GM23248 (cell line): ENCODE measurements at regions not wholly inside any gene's neighbourhood (a gene's known extent, or its start where the extent isn't known, plus 50 kb on each side); places are given as distances from the start of the nearest gene placed in this dataset.

Source experiments
- DNase-seq: peaks from one replicate; pipeline ENCODE4 v3.0.0-alpha.2; 2015
- H2AFZ ChIP-seq: fragments of 200-600 bp; sonication (generic); 2 replicates; pipeline ENCODE4 v1.6.1; 2016; ENCODE audit warnings: antibody characterized with exemption
- H3F3A ChIP-seq: fragments of 200-600 bp; sonication (generic); 2 replicates; pipeline ENCODE4 v1.6.1; 2016; ENCODE audit warnings: mild to moderate bottlenecking, antibody characterized with exemption, mixed run types; ENCODE audit not compliant: insufficient read depth
- H3K27ac ChIP-seq: fragments of 200-600 bp; sonication (generic); 2 replicates; pipeline ENCODE4 v1.5.1; 2016; ENCODE audit warnings: mild to moderate bottlenecking
- H3K27me3 ChIP-seq: fragments of 200-600 bp; sonication (generic); replicated peaks from 2 replicates; pipeline ENCODE4 v1.6.1; 2016; ENCODE audit warnings: mild to moderate bottlenecking; ENCODE audit not compliant: insufficient read depth
- H3K36me3 ChIP-seq: fragments of 200-600 bp; sonication (generic); 2 replicates; pipeline ENCODE4 v1.6.1; 2016; ENCODE audit warnings: low read depth, mild to moderate bottlenecking
- H3K4me1 ChIP-seq: fragments of 200-600 bp; sonication (generic); 2 replicates; pipeline ENCODE4 v1.6.1; 2016; ENCODE audit warnings: mild to moderate bottlenecking; ENCODE audit not compliant: insufficient read depth
- H3K4me2 ChIP-seq: fragments of 200-600 bp; sonication (generic); one replicate; pipeline ENCODE4 v1.6.1; 2016; ENCODE audit warnings: mild to moderate bottlenecking; ENCODE audit not compliant: unreplicated experiment
- H3K4me3 ChIP-seq: fragments of 200-600 bp; sonication (generic); 2 replicates; pipeline ENCODE4 v1.5.1; 2016; ENCODE audit warnings: mild to moderate bottlenecking
- H3K79me2 ChIP-seq: fragments of 200-600 bp; sonication (generic); 2 replicates; pipeline ENCODE4 v1.6.1; 2016; ENCODE audit warnings: mild to moderate bottlenecking; ENCODE audit not compliant: insufficient read depth
- H3K9ac ChIP-seq: fragments of 200-600 bp; sonication (generic); 2 replicates; pipeline ENCODE4 v1.6.1; 2016; ENCODE audit warnings: mild to moderate bottlenecking
- H3K9me2 ChIP-seq: fragments of 200-600 bp; sonication (generic); 2 replicates; pipeline ENCODE4 v1.6.1; 2016; ENCODE audit warnings: mixed run types, mild to moderate bottlenecking, moderate library complexity; ENCODE audit not compliant: insufficient read depth
- H3K9me3 ChIP-seq: fragments of 200-600 bp; sonication (generic); one replicate; pipeline ENCODE4 v1.6.1; 2017; ENCODE audit warnings: low read depth
- H4K20me1 ChIP-seq: fragments of 200-600 bp; sonication (generic); 2 replicates; pipeline ENCODE4 v1.6.0; 2016; ENCODE audit not compliant: insufficient read depth
- EZH2 ChIP-seq: fragments of 200-600 bp; sonication (generic); IDR thresholded peaks from 2 replicates; pipeline ENCODE4 v1.6.1; 2018; ENCODE audit warnings: antibody characterized with exemption, mild to moderate bottlenecking; ENCODE audit not compliant: insufficient read depth, poor library complexity, severe bottlenecking
- EZH2phosphoT487 ChIP-seq: fragments of 200-600 bp; sonication (generic); IDR thresholded peaks from 2 replicates; pipeline ENCODE4 v1.6.1; 2018; ENCODE audit warnings: antibody characterized with exemption, moderate library complexity, mild to moderate bottlenecking, low read depth; ENCODE audit not compliant: insufficient read depth
- WGBS, 2 experiments: methylation state at CpG; one replicate each; pipeline ENCODE4 v1.1.6; 2015 to 2017; ENCODE audit warnings: low lambda C conversion rate in 2 of 2, low coverage in 1 of 2; ENCODE audit errors: missing lambda C conversion rate in 2 of 2; 5-methylcytosine and 5-hydroxymethylcytosine counted together
- in situ Hi-C: fragments of 300-500 bp; cut with MboI; formaldehyde crosslinking; loops from 2 replicates; pipeline ENCODE4 v1.15.0; 2020

DNA sequence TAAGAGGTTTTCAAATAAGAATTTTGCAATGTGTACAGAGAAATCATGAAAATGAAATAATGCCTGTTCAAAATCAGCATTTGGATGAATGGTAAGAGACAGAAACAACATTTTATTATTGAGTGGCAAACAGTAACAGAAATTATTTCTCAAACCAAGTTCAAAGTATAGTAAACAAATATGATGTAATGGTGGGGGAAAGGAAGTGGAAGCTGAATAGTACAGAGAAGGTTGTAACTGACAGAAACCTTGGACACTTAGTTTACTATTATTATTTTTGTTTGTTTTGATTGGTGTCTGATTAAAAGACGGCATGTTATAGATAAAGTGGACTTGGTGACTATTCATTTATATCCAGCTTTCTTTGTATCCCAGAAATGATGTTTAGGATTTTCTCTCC, 1637.4 kb upstream of the ACVR2A start:
- Histone ChIP-seq H3K4me2 (no peak overlapping the region), H3K4me1 (no peaks in the 10 kb centered on the region), H3K9me2 (no peaks in the 10 kb centered on the region), H3K9me3 (no peaks in the 10 kb centered on the region), H3K9ac (no peak overlapping the region), H3K27me3 (no peaks in the 10 kb centered on the region), H3K36me3 (no peaks in the 10 kb centered on the region), H4K20me1 (no peaks in the 10 kb centered on the region), H3K27ac (no peak overlapping the region), H3F3A (no peaks in the 10 kb centered on the region), H2AFZ (no peak overlapping the region), H3K4me3 (no peak overlapping the region), H3K79me2 (no peaks in the 10 kb centered on the region)
- 73 to 79% methylated on average over 1 of the region's 1 CpG for WGBS, 2 experiments
- in situ Hi-C loops, result no loop called here
- TF ChIP-seq EZH2phosphoT487 (no peak), EZH2 (no peak)
- DNase-seq, result no peak

DNA sequence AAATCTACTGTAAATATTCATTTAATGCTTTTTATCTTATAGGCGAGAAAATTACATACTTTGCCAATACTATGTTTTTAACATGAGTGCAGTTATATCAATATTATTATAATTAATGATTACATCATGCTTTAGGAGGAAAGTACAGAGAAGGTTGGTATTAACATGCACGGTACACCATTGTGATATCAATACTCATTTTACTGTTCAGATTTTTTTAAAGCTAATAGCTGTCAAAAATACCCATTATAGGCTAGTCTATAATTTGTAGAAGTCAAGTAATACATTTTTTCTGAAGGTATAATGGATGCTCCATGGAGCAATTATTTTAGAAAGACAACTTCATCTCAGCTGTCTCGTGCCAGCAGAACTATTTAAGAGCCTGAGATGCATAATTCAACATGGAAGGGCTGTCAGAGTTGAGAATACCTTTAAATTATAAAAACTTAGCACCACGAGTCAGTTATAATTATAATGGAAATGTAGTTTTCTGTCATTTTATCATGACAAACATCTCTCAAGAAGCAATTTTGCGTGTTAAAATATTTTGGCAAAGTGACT, 1641.7 kb upstream of the ACVR2A start:
- no peak overlapping the region for H3K4me2 ChIP-seq
- H2AFZ ChIP-seq, result no peak overlapping the region
- no peaks in the 10 kb centered on the region for H3K9me3 ChIP-seq
- H3K4me1 ChIP-seq, result no peaks in the 10 kb centered on the region
- TF ChIP-seq EZH2 (no peak), EZH2phosphoT487 (no peak)
- H3K79me2 ChIP-seq, result no peaks in the 10 kb centered on the region
- H3K36me3 ChIP-seq, result no peaks in the 10 kb centered on the region
- H3K9me2 ChIP-seq, result no peaks in the 10 kb centered on the region
- 59 to 62% methylated on average over 5 of the region's 5 CpGs for WGBS, 2 experiments
- H3F3A ChIP-seq, result no peaks in the 10 kb centered on the region
- H3K9ac ChIP-seq, result no peak overlapping the region
- no peak overlapping the region for H3K4me3 ChIP-seq
- H3K27ac ChIP-seq, result no peak overlapping the region
- H4K20me1 ChIP-seq, result no peaks in the 10 kb centered on the region
- no peaks in the 10 kb centered on the region for H3K27me3 ChIP-seq
- in situ Hi-C loops, result no loop called here
- no peak for DNase-seq

DNA sequence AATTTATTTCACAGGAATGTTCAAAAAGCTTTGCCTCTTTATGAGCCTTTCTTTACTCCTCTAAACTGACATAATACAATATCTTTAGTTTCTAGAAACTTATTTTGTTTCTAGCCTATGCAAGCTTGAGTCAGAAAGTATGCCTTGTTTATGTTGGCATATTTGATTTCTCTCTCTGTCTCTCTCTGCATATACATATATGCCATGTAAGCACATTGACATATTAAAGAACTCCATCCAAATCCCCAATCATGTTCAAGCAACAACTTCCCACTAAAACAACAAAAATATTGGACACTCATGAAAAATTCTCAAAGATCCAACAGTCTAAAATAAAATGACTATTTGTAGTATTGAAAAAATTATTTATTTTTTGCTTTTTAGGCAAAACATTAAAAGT, 1651.2 kb upstream of the ACVR2A start:
- Histone ChIP-seq H3K4me3 (no peak overlapping the region), H3K79me2 (no peaks in the 10 kb centered on the region), H3K9me2 (no peaks in the 10 kb centered on the region), H3K36me3 (no peaks in the 10 kb centered on the region), H3K4me1 (no peaks in the 10 kb centered on the region), H3F3A (no peaks in the 10 kb centered on the region), H3K9me3 (no peaks in the 10 kb centered on the region), H3K9ac (no peak overlapping the region), H3K27me3 (no peaks in the 10 kb centered on the region), H3K4me2 (no peak overlapping the region), H2AFZ (no peak overlapping the region), H4K20me1 (no peaks in the 10 kb centered on the region), H3K27ac (no peak overlapping the region)
- TF ChIP-seq EZH2phosphoT487 (no peak), EZH2 (no peak)
- no peak for DNase-seq
- in situ Hi-C loops, result no loop called here

DNA sequence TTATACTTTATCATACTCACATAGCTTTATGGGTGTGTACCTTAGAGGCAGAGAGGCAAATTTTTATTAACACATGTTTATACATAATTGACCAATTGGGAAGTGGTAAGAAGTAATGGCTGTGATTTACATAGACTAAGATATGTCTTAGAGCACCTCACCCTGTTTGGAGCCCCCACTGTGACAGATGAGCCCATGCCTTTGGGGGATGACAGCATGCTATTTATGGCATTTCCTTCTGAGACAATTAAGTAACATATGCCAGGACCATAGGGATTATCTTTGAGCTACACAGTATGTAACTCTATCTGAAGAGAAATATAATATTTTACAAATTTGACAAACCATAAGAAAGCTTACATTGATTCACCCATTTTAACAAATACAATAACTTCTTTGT, 1655.3 kb upstream of the ACVR2A start:
- H3K4me2 ChIP-seq, result no peak overlapping the region
- H3K9me3 ChIP-seq, result no peaks in the 10 kb centered on the region
- TF ChIP-seq EZH2phosphoT487 (no peak), EZH2 (no peak)
- no peaks in the 10 kb centered on the region for H3K36me3 ChIP-seq
- no peaks in the 10 kb centered on the region for H4K20me1 ChIP-seq
- H3K9me2 ChIP-seq, result no peaks in the 10 kb centered on the region
- H3K4me1 ChIP-seq, result no peaks in the 10 kb centered on the region
- in situ Hi-C loops, result no loop called here
- no peak overlapping the region for H3K27ac ChIP-seq
- H3K27me3 ChIP-seq, result no peaks in the 10 kb centered on the region
- DNase-seq, result no peak
- H3K79me2 ChIP-seq, result no peaks in the 10 kb centered on the region
- H3K4me3 ChIP-seq, result no peak overlapping the region
- no peak overlapping the region for H3K9ac ChIP-seq
- H3F3A ChIP-seq, result no peaks in the 10 kb centered on the region
- no peak overlapping the region for H2AFZ ChIP-seq

DNA sequence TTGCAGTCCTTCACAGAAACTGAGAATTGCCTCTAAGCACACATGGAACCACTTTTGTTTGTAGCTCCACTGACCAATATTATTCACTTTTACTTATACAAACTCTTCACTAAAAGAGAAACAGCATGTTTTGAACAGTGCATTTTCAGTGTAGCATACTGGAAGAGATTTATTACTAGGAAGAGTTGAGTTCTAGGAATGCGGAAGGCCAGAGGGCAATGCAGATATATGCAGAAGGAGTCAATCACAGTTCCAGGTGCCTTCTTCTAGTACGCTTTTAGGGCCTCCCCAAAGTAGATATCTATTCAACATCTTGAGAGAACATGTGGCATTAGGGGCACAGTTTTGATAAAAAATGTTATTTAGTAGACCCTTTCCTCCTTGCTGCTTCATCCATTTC, 1654.0 kb upstream of the ZEB2 start:
- WGBS, 2 experiments, result 52 to 57% methylated on average over 2 of the region's 2 CpGs
- no peaks in the 10 kb centered on the region for H4K20me1 ChIP-seq
- H3K9ac ChIP-seq, result no peak overlapping the region
- H3K4me3 ChIP-seq, result no peak overlapping the region
- H3K27ac ChIP-seq, result no peak overlapping the region
- H3K79me2 ChIP-seq, result no peaks in the 10 kb centered on the region
- no peak overlapping the region for H2AFZ ChIP-seq
- H3K4me2 ChIP-seq, result no peak overlapping the region
- no peaks in the 10 kb centered on the region for H3K9me2 ChIP-seq
- in situ Hi-C loops, result no loop called here
- no peaks in the 10 kb centered on the region for H3F3A ChIP-seq
- no peaks in the 10 kb centered on the region for H3K27me3 ChIP-seq
- TF ChIP-seq EZH2phosphoT487, result no peak
- no peak for TF ChIP-seq EZH2
- H3K9me3 ChIP-seq, result no peaks in the 10 kb centered on the region
- H3K4me1 ChIP-seq, result no peaks in the 10 kb centered on the region
- no peaks in the 10 kb centered on the region for H3K36me3 ChIP-seq
- DNase-seq, result no peak
